ENCODE measurements at regions not wholly inside any gene's neighbourhood (a gene's known extent, or its start where the extent isn't known, plus 50 kb on each side); places are given as distances from the start of the nearest gene placed in this dataset.
"Not testable (repeated sequence)": the region's sequence is repeated elsewhere in the genome, so short reads cannot be mapped to it uniquely, and the experiment has no call there.

DNA sequence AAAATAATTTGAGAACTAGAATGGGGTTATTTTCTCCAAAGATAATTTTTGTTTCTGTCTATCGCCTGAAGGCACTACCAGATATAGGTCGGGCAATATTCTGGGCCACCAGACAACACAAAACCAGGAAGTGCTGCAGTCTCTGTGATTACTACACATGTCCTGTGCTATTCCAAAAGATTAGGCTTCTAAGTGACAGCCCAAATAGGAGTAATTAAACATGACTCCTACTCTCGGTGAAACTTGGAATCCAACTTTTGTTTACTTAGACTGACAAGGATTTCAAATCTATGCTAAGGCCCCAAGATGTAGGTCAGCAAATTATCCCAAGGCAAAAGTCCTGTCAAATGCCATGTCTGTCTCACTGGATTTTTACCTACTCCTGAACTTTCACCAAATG lies 157.6 kb upstream of the LRFN5 start:
- no peaks in the 10 kb centered on the region for H3K36me3 ChIP-seq (ENCODE audit: control insufficient read depth, insufficient read depth, low read length)
- FAIRE-seq (no peak), DNase-seq (ENCODE audit: low read depth) (peak; percentile 0)
- no peak for TF ChIP-seq CTCF (IDR thresholded peaks at IDR 0.05; ENCODE audit: insufficient read depth, low read length, severe bottlenecking)
- H3K27me3 ChIP-seq (ENCODE audit: control insufficient read depth, insufficient read depth, low read length): no peaks in the 10 kb centered on the region
- no peak overlapping the region for H3K4me3 ChIP-seq (ENCODE audit: low read depth, low read length)

DNA sequence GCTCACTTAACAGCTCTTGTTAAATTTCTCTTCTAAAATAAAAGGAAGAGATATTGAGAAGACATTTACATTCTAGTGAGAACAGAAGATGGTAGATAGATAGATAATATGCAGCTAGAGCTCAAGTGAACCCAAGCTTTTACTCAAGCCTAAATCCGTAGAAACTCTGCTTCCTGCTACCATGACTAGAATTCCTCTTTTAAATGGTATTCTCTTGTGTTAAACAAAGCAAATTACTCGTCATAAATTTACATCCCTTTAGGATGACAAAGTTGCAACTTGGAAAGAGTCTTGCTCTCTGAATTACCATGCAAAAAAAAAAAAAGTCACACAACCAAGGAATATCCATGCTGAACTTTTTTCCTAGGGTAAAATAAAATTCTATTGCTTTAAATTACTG lies 160.7 kb upstream of the LRFN5 start:
- Histone ChIP-seq H3K4me3 (ENCODE audit: low read depth, low read length) (no peak overlapping the region), H3K27me3 (ENCODE audit: control insufficient read depth, insufficient read depth, low read length) (no peaks in the 10 kb centered on the region), H3K36me3 (ENCODE audit: control insufficient read depth, insufficient read depth, low read length) (no peaks in the 10 kb centered on the region)
- TF ChIP-seq CTCF (IDR thresholded peaks at IDR 0.05; ENCODE audit: insufficient read depth, low read length, severe bottlenecking): no peak
- DNase-seq (ENCODE audit: low read depth) (no peak), FAIRE-seq (no peak)

GRCh38 chr14:41423503-41423902 lies 183.2 kb upstream of the LRFN5 start:
- DNase-seq (ENCODE audit: low read depth) (no peak), FAIRE-seq (no peak)
- no peak for TF ChIP-seq CTCF (IDR thresholded peaks at IDR 0.05; ENCODE audit: insufficient read depth, low read length, severe bottlenecking)
- no peaks in the 10 kb centered on the region for H3K27me3 ChIP-seq (ENCODE audit: control insufficient read depth, insufficient read depth, low read length)
- H3K4me3 ChIP-seq (ENCODE audit: low read depth, low read length): no peak overlapping the region
- no peaks in the 10 kb centered on the region for H3K36me3 ChIP-seq (ENCODE audit: control insufficient read depth, insufficient read depth, low read length)

- H3K27me3 ChIP-seq (ENCODE audit: control insufficient read depth, insufficient read depth, low read length); FAIRE-seq; DNase-seq (ENCODE audit: low read depth); H3K4me3 ChIP-seq (ENCODE audit: low read depth, low read length); H3K36me3 ChIP-seq (ENCODE audit: control insufficient read depth, insufficient read depth, low read length): not testable (repeated sequence)
Measured at GRCh38 chr14:41421308-41421707, 185.4 kb upstream of the LRFN5 start.

DNA sequence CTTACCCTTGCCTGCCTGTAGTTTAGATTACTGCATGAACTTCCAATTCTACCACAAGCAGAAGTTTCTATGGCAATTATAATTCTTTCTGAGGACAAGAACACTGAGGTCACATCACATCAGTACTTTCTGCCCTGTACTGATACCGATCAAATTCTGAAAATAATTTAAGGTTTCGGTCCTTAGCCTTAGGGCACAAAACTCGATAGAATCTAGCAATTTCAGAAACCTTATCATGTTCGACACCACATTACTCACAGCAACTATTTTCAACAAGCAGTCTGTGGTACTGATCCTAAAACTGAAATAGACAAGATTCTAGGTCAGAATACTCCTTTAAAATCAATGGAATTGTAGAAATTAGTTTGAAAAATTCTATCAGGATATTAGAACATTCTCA lies 187.0 kb upstream of the LRFN5 start:
- Histone ChIP-seq H3K4me3 (ENCODE audit: low read depth, low read length) (no peak overlapping the region), H3K36me3 (ENCODE audit: control insufficient read depth, insufficient read depth, low read length) (no peaks in the 10 kb centered on the region), H3K27me3 (ENCODE audit: control insufficient read depth, insufficient read depth, low read length) (no peaks in the 10 kb centered on the region)
- TF ChIP-seq CTCF (IDR thresholded peaks at IDR 0.05; ENCODE audit: insufficient read depth, low read length, severe bottlenecking): no peak
- FAIRE-seq (no peak), DNase-seq (ENCODE audit: low read depth) (no peak)

DNA sequence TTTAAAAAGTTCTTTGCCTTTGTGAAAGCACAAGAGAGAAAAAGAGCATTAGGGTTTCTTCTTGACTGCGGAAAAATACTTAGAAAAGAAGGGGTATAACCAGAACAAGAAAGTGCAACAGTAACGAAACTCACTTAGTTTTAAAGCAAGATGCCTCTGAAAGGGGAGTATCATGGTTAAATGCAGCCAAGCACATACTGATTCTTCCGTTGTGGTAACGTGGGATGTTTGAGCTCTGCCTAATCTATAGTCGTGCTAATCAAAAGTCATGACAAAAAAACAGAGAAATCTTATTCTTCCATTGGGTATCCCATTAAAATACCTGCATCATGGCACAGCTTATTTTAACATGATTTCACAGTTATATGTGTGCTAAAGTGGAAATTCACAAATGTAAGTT lies 187.8 kb upstream of the LRFN5 start:
- Histone ChIP-seq H3K4me3 (ENCODE audit: low read depth, low read length) (no peak overlapping the region), H3K36me3 (ENCODE audit: control insufficient read depth, insufficient read depth, low read length) (no peaks in the 10 kb centered on the region), H3K27me3 (ENCODE audit: control insufficient read depth, insufficient read depth, low read length) (no peaks in the 10 kb centered on the region)
- DNase-seq (ENCODE audit: low read depth) (no peak), FAIRE-seq (no peak)
- no peak for TF ChIP-seq CTCF (IDR thresholded peaks at IDR 0.05; ENCODE audit: insufficient read depth, low read length, severe bottlenecking)

Measured in bronchial epithelial cell (primary cell).